Fibroblast of the aortic adventitia (primary cell): ENCODE measurements at regions not wholly inside any gene's neighbourhood (a gene's known extent, or its start where the extent isn't known, plus 50 kb on each side); places are given as distances from the start of the nearest gene placed in this dataset. TPM values are rescaled to one million over a fixed set of nuclear protein-coding genes. Genes with fewer than 3 reads are reported as not detected.

ENCODE experiments used
- DNase-seq: peaks from one replicate; pipeline ENCODE4 v3.0.0-alpha.2; 2010; ENCODE audit warnings: low read depth
- H3K4me3 ChIP-seq: 2 replicates; pipeline ENCODE4 v1.5.1; 2011; ENCODE audit warnings: low read depth, mild to moderate bottlenecking, control low read depth, low read length, moderate library complexity
- small RNA-seq: library from RNA; depleted of rRNA; stranded (forward); fragments of <200 nt; gene quantifications from one replicate; pipeline ENCODE3, GENCODE V24; 2012
- TF ChIP-seq, protein P1 (sequence below): IDR thresholded peaks from 2 replicates; pipeline ENCODE4 v1.5.1; 2011; ENCODE audit warnings: mild to moderate bottlenecking, low read length, control low read depth, inconsistent platforms; ENCODE audit not compliant: insufficient read depth

DNA sequence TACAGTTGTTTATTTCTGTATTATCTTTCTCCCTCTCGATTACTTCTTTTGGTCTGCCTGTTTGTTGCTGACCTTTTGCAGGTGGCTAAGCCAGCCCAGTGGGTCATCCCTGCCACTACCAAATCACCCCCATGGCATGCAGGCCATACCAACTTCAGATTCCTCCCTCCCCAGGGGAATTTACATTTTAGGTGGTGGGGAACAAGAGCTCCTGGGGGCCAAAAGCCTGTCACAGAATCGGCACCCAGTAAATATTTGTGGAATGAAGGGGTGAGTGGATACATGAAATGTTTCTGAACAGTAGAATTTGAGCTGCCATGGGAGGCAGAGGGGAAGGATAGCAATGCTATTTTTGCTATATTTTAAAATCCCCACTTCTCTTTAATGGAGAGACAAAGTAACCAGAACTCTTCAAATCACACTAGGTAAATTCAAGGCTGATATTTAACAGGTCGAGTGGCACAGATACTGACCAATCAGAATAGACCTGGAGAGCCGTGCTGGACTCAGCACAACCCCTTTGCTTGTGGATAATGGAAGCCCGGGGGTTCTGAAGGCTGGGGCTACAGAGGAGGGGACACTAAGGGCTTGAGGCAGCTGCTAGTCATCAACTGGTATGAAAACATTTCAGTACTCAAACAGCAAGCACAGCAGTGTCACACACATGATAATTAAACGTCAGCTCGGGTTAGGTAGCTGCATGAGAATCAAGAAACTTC lies 54.3 kb upstream of the SMAD3 start:
- no peak overlapping the region for H3K4me3 ChIP-seq
- TF ChIP-seq, protein P1, sequence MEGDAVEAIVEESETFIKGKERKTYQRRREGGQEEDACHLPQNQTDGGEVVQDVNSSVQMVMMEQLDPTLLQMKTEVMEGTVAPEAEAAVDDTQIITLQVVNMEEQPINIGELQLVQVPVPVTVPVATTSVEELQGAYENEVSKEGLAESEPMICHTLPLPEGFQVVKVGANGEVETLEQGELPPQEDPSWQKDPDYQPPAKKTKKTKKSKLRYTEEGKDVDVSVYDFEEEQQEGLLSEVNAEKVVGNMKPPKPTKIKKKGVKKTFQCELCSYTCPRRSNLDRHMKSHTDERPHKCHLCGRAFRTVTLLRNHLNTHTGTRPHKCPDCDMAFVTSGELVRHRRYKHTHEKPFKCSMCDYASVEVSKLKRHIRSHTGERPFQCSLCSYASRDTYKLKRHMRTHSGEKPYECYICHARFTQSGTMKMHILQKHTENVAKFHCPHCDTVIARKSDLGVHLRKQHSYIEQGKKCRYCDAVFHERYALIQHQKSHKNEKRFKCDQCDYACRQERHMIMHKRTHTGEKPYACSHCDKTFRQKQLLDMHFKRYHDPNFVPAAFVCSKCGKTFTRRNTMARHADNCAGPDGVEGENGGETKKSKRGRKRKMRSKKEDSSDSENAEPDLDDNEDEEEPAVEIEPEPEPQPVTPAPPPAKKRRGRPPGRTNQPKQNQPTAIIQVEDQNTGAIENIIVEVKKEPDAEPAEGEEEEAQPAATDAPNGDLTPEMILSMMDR = no peak
- DNase-seq = no peak

DNA sequence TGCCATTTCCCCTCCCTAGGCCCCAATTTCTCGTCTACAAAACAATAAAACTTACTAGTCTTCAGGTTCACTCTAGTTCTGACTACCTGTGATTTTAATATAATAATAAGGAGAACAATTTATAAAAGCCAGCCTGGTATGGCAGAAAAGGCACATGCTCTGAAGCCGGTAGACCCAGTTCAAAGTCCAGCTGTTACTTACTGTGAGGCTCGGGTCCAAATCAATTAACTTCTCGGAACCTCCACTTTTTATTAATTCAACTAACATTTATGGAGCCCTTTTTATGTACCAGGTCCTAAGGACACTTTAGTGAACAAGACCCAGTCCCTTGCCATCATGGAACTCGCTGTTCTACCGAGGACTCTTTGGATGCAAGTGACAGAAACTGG lies 53.8 kb upstream of the SMAD3 start:
- TF ChIP-seq, protein P1 = no peak
- DNase-seq = no peak
- no peak overlapping the region for H3K4me3 ChIP-seq

DNA sequence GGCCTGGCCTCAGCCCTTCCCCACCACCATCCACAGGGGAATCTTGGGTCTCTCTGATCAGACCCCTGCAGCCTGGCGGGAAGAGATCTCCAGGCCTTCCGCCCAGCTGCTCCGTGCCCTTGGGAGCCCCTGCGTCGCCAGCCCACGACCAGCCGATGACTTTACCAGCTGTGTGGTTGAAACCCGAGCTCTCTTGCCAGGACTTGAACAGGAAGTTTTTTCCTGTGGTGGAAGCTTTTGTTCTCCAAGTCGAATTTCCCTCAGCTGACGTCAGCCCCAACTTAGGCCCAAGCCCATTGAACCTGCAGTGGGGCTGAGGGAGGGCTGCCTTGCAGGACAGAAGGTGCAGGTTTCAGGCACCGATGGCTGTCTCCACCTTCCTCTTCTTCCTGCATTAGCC lies 51.7 kb upstream of the SMAD3 start:
- TF ChIP-seq, protein P1 = no peak
- H3K4me3 ChIP-seq = no peak overlapping the region
- DNase-seq = peak; percentile 37

Small RNA genes lying in the stretch of these regions (small RNA-seq; reads per million reads assigned to genes)
- gene HMGN2P47 = not detected
